GM21717 (cell line): ENCODE measurements at regions not wholly inside any gene's neighbourhood (a gene's known extent, or its start where the extent isn't known, plus 50 kb on each side); places are given as distances from the start of the nearest gene placed in this dataset.

Source experiments
- ATAC-seq: cut with Tn5 transposase; IDR thresholded peaks from one replicate; pipeline ENCODE4 v1.9.1; 2021; ENCODE audit warnings: mild to moderate bottlenecking, moderate library complexity; ENCODE audit not compliant: unreplicated experiment

- ATAC-seq, result no peak
Measured at GRCh38 chr3:193978030-193978429, 157.9 kb upstream of the HES1 start.

DNA sequence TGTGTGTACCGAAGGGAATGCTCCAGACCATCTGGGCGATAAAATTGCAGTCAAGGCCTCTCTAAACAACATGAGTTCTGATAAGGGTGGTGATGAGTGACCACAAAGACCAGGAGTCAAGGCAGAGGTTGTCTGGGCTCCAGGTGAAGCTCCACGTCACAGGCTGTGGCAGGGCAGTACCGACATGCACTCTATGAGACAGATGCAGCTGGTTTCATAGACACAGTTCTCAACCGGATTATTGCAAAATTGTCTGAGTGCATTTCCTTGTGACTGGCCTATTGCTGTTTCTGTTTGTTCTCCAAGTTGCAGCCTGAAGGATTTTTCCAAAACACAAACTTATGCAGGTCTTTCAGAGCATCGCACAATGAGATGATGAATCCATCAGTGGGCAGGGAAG lies 157.5 kb upstream of the HES1 start:
- ATAC-seq, result no peak

DNA sequence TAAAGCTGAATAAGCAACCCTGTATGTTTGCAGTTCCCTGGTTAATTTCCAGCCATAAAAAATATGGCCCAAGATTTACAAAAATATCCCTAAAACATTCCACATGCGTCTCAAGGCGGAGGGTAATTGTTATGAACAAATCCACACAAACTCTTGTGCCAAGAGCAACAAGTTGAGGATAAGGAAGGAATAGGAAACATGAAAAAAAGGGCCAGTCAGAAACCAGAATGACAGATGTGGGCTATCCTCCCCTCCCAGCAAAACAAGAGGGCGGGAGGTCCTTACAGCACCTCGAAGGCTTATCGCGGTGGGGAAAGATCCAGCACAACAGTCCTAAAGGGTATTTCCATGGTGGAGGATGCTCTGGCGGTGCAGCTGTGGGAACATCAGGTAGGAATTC lies 155.6 kb upstream of the HES1 start:
- ATAC-seq, result no peak

DNA sequence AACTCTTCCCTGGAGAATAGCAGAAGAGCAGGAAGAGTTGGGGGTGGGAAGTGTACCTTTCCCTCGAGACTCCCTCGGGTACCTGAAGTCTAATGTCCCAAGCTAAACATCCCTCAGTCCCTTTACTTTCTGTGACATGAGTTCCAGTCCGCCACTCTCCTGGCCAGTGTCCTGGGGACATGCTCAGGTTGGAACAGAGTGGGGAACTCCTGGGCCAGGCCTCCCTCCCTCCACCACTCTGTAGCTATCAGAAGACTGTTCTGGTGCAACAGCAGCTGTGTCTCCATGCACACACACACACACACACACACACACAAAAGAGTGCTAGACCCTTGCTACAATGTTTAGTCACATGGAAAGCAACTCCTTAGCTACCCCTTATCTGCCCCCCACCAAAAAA lies 155.0 kb upstream of the HES1 start:
- no peak for ATAC-seq

- no peak for ATAC-seq
Measured at GRCh38 chr3:193981504-193981903, 154.4 kb upstream of the HES1 start.

DNA sequence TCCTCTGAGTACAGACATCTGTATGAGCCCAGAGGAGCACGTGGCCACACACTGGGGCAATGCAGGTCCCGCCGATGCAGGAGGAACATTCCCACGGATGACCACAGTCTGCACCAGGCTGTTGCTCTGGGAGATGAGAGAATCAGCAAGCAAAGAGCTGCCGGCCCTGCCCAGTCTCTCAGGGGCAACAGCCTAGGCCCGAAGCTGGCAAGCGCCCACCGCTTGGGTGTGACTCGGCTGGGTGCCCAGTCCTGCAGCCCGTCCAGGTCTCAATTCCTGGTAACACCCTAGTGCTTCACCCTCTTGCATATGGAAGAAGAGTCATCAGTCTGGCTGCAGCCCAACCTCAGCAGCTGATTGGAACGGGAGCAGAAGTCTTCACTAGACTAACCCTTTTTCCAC lies 153.7 kb upstream of the HES1 start:
- no peak for ATAC-seq

GRCh38 chr3:193983846-193984818 lies 151.8 kb upstream of the HES1 start:
- no peak for ATAC-seq

DNA sequence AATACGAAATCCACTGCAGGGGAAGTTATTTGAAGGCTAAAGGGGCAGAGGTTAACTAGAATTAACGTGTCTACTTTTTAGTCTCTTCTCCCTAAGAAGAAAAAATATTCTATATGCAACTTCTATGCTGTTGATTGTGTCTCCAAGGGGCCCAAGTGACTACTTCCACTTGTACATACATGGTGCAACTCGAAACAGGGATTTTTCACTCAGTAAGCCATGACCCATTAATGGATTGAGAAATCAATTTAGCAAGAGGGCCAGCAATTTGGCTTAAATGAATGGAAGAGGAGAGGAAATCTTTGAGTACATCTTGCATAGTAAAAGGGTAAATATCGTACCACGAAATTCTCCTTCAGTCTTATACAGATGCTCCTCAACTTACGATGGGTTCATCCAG lies 151.1 kb upstream of the HES1 start:
- no peak for ATAC-seq

DNA sequence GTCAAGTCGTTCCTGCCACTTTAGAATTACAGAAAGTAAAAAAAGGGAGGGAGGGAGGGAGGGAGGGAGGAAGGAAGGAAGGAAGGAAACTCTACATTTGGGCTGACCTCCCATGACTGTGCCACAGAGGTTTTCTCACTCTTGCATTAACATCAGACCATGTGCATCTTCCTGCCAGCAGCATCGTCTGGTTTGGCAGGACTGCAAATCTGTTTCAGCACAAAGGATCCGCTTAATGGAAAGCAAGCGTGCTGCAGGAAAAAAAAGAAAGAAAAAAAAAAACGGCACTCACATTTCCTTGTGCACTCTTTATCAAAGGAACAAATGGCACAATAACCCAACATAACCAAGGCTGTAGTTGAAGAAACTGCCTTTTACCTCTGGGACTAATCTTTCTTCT lies 148.8 kb upstream of the HES1 start:
- ATAC-seq, result no peak

DNA sequence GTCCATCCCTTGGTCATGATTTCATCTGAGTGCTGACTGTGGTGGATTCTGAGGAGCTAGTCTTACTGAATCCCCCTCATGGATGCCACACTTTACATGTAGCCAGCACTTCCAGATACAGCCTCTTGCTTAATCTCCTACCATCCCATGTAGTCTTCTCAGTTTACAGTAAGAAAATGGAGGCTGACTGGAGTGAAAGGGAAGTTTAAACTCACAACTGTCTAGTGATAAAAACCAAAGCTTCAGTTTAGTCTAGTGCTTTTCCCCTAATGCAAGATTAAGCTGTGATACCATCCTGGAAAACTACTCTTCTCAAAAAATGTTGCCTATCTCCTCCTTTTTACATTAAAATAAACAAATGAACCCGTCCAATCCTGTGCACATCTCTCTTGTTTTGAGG lies 146.8 kb upstream of the HES1 start:
- ATAC-seq, result no peak

- ATAC-seq, result no peak
Measured at GRCh38 chr3:193991666-193992424, 144.1 kb upstream of the HES1 start.

- no peak for ATAC-seq
Measured at GRCh38 chr3:193992425-193993037, 143.4 kb upstream of the HES1 start.

DNA sequence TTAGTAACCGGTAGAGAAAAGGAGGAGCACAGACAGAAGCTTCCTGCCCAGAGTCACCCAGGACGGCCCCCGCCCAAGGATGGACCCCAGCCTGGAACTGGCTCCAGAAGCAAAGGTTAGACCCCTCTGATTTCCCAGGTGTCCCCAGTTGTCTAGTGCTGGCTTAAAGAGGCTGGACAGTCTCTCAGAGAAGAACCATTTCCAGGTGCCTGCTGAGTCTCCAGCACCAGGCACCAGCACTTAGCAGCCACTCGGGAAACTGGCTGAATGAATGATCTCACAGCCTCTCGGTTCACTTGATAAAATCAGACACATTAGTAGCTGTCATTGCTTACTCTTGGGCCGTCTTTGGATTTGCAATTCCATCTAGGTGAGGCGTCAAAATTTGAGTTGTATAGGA lies 139.7 kb upstream of the HES1 start:
- ATAC-seq, result no peak

GRCh38 chr3:193996641-193997089 lies 139.3 kb upstream of the HES1 start:
- no peak for ATAC-seq

- no peak for ATAC-seq
Measured at GRCh38 chr3:193997228-193998122, 138.5 kb upstream of the HES1 start.

DNA sequence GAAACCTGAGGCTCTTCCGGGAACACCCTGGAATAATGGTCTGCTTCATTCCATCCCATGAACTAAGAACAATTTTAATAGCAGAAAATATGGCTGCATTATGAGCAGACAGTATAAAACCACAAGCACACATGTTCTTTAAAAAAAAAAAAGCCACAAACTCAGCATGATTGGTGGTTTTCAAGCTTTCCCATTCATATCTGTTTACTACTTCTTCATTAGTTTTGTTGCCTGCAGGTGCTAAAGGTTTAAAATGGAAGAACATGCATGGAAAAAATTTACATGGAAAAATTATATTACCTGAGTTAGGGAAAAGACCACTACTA lies 137.9 kb upstream of the HES1 start:
- no peak for ATAC-seq

DNA sequence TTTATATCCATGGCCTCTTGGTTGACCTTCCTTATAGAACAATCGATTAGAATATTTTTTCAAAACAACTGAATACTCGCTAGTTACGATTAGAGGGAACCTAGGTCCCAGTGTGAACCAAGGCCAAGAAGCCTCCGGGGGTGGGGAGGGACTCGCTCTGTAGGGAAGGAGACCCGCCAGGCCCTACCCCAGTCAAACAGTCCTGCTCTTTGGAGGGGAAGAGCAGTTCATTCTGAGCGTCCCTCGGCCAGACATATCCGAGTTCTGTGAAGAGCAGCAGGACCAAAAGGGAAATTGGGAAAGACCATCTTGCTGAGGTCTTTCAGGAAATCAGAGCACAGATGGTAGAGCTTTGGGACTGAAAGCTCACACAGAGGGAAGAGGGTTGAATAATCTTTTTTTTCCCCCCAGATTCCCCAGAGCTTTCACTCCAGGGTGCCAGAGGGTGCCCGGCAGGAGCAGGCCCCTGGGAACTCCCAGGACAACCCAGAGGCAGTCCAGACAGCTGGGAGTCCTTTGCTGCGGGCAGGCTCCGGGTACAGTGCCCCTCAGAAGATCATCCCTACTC lies 137.2 kb upstream of the HES1 start:
- no peak for ATAC-seq

DNA sequence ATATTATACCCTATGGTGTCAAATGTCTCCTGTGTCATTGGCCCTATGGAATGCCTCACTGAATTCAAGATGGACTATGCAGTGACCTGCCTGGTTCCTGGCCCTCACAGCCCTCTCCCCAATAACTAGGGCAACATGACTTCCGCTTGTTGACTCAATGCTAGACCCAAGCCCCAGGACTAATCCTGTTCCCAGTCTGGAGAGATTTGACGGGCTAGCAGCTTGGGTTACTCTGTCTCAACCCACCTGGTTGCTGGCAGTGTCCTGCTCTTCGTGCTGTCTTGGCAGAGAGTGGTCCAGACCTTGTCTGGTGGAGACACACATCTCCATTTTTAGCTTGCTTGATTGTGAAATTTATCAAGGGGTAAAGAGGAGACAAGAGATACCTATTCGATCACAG lies 135.8 kb upstream of the HES1 start:
- no peak for ATAC-seq

DNA sequence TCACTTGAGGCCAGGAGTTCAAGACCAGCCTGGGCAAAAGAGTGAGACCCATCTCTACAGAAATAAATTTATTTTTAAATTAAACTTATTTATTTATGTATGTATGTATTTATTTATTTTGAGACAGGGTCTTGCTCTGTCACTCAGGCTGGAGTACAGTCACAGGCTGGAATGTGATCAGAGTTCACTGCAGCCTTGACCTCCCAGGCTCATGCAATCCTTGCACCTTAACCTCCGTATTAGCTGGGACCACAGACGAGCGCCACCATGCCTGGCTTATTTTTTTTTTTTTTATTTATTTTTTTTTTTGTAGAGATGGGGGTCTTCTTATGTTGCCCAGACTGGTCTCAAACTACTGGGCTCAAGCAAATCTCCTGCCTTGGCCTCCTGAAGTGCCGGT lies 135.2 kb upstream of the HES1 start:
- no peak for ATAC-seq

DNA sequence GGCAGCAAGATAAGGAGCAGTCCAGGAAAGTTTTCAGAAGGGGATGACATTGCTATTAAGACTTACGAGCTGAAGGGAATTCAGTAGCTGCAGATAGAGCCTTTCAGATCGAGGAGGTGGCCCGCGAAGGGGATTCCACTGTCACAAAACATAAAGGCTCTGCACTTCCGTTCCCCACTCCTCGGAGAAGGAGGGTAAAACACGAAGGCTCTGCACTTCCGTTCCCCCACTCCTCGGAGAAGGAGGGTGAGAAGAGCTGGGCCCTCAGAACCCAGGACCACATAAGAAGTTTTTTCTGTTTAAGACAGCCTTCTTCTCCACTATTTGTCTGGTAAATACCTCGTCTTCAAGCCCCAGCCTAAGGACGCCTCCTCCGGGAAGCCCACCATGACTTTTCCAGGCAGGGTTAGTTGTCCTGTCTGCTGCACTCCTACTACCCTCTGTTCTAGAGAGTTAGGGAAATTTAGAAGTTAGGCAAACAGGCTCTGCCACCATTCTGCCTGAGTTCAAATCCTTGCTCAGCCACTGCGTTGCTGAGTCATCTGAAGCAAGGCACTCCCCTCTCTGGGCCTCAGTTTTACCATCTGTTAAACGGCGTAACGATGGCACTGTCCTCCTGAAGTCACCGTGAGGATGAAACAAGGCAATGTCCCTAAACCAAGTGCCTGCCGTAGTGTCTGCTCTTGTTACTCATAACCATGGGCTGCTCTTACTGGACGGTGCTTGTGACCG lies 134.1 kb upstream of the HES1 start:
- no peak for ATAC-seq
